ENCODE measurements at regions not wholly inside any gene's neighbourhood (a gene's known extent, or its start where the extent isn't known, plus 50 kb on each side); places are given as distances from the start of the nearest gene placed in this dataset.

DNA sequence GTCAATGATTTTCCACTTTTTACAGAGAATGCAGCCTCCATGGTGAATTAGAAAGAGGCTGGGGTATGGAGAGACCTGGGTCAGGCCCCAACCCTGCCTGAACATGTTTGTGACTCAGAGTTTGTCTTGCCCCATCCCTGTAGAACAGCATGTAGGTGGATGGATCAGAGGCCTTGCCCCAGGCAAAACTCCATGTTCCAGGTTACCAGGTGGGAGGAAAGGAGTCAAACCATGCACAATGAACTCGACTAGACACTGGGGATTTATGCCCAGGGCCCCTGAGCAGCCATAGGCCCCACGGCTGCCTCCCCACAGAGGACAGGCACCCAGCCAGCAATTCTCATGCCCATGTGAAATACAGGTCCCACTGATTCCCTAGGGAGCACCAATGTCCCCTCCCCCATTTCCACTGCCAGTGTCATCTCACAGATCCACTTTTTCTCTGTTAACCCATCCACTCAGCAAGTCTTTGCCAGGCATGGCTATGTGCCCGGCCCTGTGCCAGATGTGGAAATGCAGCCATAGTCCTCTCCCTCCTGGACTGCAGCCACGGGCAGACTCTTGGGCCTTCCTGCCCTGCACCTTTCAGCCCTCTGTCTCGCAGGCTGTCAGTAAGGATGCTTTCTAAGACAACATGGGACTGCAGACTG, 737.8 kb upstream of the HS6ST1 start:
- peak; percentile 99 for DNase-seq (ENCODE audit: low read depth)
- TF ChIP-seq CTCF (IDR thresholded peaks at IDR 0.05; ENCODE audit: insufficient read depth, low read depth, low read length, missing control alignments) = no peak
- H3K4me3 ChIP-seq (ENCODE audit: low read length) = no peak overlapping the region

DNA sequence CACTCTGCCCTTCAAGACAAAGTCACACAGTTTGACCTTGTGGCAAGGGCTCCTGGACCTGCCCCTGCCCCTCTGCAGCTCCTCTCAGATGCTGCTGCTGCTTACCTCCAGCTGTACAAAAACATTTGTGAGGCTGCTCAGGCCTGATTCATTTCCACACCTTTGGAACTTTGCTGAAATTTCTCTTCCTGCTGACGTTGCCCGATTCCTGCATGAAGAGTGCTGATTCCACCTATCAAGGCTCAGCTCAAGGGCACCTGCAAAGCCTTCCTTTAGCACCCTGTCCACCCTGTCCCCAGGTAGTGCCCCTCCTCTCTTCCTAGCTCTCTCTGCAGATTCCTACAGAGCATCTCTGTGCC, 738.3 kb upstream of the HS6ST1 start:
- no peak overlapping the region for H3K4me3 ChIP-seq (ENCODE audit: low read length)
- TF ChIP-seq CTCF (IDR thresholded peaks at IDR 0.05; ENCODE audit: insufficient read depth, low read depth, low read length, missing control alignments) = no peak
- peak; percentile 55 for DNase-seq (ENCODE audit: low read depth)

GRCh38 chr2:129058981-129059380, 740.3 kb upstream of the HS6ST1 start:
- no peak for DNase-seq (ENCODE audit: low read depth)
- TF ChIP-seq CTCF (IDR thresholded peaks at IDR 0.05; ENCODE audit: insufficient read depth, low read depth, low read length, missing control alignments) = no peak
- no peak overlapping the region for H3K4me3 ChIP-seq (ENCODE audit: low read length)

- H3K4me3 ChIP-seq (ENCODE audit: low read length) = no peak overlapping the region
- TF ChIP-seq CTCF (IDR thresholded peaks at IDR 0.05; ENCODE audit: insufficient read depth, low read depth, low read length, missing control alignments) = no peak
Observed at GRCh38 chr2:129059476-129059875, 740.8 kb upstream of the HS6ST1 start.

GRCh38 chr2:129061069-129061768, 742.6 kb upstream of the HS6ST1 start:
- no peak overlapping the region for H3K4me3 ChIP-seq (ENCODE audit: low read length)
- no peak for TF ChIP-seq CTCF (IDR thresholded peaks at IDR 0.05; ENCODE audit: insufficient read depth, low read depth, low read length, missing control alignments)
- DNase-seq (ENCODE audit: low read depth) = peak; percentile 93

More at GRCh38 chr2:129059476-129059875, 740.8 kb upstream of the HS6ST1 start:
- no peak for DNase-seq (ENCODE audit: low read depth)

DNA sequence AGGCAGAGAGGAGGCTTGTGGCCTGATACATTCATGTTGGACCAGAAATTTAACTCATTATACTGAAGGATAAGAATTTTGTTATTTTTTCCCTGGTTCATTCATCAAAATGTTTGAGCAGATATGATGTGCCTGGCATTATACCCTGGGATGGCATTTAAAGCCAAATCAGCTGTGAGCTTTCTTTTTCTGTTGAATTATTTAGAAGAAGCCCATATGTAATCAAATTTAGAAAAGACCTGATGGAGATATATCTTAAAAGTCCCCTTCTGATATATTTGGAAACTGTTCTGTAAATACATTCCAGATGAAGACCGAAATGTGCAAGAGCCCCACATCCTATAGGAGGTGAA, 743.1 kb upstream of the HS6ST1 start:
- TF ChIP-seq CTCF (IDR thresholded peaks at IDR 0.05; ENCODE audit: insufficient read depth, low read depth, low read length, missing control alignments) = no peak
- no peak overlapping the region for H3K4me3 ChIP-seq (ENCODE audit: low read length)
- DNase-seq (ENCODE audit: low read depth) = no peak

All from epithelial cell of esophagus (primary cell).